NK-92 treated with Interleukin-12 subunit alpha and Interleukin-12 subunit beta, amount 100 ng/mL, for 24 hours (cell line): ENCODE measurements at regions not wholly inside any gene's neighbourhood (a gene's known extent, or its start where the extent isn't known, plus 50 kb on each side); places are given as distances from the start of the nearest gene placed in this dataset.
"Not testable (repeated sequence)": the region's sequence is repeated elsewhere in the genome, so short reads cannot be mapped to it uniquely, and the experiment has no call there.

Source experiments
- DNase-seq: peaks from one replicate; lab custom pipeline; 2025; lab: John Stamatoyannopoulos, UW

DNA sequence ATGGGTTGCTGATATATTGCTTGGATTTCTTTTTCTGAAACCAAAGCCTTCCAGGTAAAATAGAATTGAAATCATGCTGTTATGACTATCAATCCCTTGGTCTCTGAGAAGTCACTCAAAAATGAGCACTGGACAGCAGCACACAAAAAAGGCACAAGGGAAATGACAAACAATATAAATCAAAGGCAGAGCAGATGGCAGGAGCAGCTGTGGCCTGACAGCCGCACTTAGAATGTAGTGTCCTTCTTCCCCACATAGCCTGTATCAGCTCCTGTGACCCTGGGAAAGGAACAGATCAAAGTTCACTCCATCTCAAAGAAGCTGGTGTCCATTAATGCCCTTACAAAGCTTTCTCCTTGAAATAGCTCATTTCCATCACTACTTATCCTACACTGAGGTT, 326.7 kb downstream of the SUCLG1 start:
- no peak for DNase-seq

DNA sequence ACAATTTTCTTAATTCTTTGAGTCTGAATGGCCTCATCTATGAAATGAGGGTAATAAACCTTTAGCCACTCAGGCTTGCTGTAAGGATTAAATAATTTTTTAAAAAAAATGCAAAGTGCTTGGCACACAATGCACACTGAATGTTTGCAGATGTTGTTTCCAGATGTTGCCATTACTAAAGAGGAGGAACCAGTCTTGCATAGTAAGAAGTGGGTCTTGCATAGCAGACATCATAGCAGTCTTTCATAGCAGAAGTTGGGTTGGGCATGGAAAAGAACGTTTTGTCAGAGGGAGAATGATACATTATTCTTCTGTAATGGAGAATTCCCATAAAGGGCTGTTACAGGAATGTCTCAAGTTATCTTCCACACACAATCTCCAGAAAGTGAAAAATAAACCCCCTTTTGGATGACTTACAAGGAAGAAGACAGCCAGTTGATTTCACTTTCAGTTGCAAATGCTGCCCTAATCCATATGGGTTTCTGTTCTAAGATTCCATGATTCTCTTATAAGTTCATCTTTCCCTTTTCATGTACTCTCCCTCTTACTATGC, 327.7 kb downstream of the SUCLG1 start:
- DNase-seq, result no peak

DNA sequence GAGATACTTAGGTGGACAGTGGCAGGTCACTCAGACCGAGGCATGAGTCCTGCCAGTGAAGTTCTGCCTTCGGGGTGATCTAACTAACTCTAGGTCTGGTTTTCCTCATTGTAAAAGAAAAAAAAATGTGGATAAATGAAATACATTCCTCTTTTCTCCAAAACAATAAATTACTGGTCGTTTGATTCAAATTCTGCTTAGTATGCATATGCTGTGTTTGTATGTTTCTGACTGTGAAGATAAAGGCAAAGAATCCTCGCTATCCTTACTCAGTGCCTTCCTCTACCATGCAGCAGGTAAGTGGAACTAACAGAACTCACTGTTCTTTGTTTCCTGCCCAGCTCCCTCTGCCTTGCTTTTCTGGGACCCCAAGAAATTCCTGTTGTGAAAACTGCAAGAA, 330.1 kb downstream of the SUCLG1 start:
- no peak for DNase-seq

GRCh38 chr2:84127812-84128211, 331.3 kb downstream of the SUCLG1 start:
- DNase-seq, result not testable (repeated sequence)

- no peak for DNase-seq
Observed at GRCh38 chr2:84126530-84126929, 332.6 kb downstream of the SUCLG1 start.

DNA sequence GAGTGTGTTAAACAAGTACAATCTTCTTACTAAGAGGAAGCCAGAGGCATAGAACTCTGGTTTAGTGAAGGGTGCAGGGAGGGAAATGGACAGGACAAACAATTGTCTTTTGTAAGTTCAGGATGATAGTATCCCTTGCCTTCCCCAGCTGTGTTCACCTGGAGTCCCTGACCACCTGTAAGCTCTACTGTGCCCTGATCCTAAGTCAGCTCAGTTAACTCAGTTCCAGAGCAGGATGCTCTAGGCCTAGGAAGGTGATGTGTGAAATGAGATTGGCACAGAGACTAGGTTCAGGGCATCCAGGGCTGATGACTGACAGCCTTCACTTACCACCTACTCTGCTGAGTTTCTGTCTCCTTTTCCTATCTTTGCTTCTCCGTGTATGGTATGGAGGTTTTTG, 333.0 kb downstream of the SUCLG1 start:
- DNase-seq, result no peak

DNA sequence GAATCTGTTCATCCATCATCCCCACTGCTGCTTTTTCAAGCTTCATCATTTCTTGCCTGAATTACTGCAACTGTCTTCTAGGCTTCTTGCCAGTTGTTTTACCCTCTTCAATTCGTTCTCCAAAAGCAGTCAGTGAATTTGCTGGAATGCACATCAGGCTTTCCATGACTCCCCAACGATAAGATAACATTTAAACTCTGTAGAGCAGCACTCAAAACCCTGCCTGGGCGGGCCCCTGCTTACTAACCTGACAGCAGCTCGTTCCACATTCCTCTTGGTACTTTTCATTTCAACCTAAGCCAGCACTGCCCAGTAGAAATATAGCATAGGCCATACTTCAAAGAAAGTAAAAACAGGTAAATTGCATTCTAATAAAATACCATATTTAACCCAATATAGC, 342.9 kb downstream of the SUCLG1 start:
- DNase-seq, result no peak

GRCh38 chr2:84115173-84115857, 343.8 kb downstream of the SUCLG1 start:
- DNase-seq, result no peak

DNA sequence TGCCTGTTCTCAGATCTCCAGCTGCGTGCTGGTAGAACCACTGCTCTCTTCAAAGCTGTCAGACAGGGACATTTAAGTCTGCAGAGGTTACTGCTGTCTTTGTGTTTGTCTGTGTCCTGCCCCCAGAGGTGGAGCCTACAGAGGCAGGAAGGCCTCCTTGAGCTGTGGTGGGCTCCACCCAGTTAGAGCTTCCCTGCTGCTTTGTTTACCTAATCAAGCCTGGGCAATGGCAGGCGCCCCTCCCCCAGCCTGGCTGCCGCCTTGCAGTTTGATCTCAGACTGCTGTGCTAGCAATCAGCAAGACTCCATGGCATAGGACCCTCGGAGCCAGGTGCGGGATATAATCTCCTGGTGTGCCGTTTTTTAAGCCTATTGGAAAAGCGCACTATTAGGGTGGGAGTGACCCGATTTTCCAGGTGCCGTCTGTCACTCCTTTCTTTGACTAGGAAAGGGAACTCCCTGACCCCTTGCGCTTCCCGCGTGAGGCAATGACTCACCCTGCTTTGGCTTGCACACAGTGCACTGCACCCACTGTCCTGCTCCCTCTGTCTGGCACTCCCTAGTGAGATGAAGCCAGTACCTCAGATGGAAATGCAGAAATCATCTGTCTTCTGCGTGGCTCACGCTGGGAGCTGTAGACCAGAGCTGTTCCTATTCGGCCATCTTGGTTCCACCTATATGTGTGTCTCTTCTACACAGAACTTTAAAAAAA, 355.1 kb downstream of the SUCLG1 start:
- not testable (repeated sequence) for DNase-seq

DNA sequence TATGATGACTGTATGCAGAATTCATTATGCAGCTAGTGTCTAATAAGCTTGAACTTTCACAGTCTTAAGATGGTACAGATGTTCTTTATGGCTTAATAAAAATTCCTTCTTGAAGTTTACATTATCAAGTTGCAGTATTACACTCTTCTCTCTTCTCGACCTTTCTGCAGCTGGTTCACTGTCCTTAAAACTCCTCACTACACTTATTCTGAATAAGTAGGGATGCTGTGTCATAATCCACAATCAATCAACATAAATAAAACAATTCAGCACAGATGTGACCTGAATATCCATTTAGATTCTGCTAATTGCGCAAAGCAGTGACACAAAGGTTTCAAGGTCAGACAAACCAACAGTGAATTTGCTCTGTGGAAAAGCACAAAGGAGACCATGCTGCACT, 356.8 kb downstream of the SUCLG1 start:
- no peak for DNase-seq

- DNase-seq, result no peak
Observed at GRCh38 chr2:84088656-84089055, 370.4 kb downstream of the SUCLG1 start.

DNA sequence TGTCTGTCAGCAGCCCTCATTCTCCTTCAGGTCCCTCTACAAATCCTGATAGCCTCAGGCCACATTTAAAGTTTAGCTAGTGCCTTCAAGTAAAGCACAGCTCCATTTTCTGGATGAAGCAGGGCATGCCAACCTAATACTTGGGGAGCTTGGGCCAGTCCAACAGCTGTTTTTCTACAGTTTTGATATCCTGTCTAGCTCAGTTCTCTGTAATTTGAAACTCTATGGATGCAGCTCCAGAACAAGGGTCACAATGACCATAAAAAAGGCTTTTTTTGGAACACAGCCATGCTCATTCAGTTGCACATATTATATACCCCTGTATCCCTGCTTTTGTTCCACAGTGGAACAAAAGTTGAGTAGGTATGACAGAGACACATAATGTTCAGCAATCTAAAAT, 373.5 kb downstream of the SUCLG1 start:
- DNase-seq, result no peak

DNA sequence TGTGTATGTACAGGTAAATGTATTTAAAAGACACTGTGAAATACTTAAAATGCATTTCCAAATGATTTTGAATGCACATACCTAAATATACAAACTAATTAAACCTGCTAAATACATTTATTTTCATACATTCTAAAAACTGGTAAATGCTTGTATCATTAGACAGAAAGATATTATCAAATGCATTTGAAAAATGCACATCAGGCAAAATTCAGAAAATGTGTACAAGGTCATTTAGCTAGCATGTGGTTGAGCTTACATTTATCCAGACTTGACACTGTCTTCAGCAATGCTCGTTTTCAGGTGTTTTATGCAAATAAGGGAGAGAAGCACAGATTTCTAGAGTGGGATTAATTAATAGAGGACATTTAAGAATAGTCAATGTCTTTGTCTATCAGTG, 374.2 kb downstream of the SUCLG1 start:
- DNase-seq, result no peak

- no peak for DNase-seq
Observed at GRCh38 chr2:84083984-84084383, 375.1 kb downstream of the SUCLG1 start.

DNA sequence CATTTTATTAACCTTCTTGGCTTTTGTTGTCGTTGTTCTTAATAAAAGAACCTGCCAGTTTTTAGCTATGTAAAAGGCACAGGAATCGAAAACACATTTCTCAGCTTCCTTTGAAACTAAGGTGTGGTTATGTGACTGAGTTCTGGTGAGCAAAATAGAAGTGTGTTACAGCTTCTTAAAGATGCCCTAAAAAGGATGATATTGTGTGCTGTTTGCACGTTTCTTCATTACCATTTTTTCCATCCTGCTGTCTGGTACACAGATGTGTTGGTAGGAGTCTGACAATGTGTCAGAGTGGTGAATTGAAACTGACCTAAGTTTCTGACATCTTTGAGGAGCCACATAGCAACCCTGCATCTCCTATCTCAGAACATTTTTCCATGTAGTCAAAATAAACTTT, 380.6 kb downstream of the SUCLG1 start:
- DNase-seq, result no peak

DNA sequence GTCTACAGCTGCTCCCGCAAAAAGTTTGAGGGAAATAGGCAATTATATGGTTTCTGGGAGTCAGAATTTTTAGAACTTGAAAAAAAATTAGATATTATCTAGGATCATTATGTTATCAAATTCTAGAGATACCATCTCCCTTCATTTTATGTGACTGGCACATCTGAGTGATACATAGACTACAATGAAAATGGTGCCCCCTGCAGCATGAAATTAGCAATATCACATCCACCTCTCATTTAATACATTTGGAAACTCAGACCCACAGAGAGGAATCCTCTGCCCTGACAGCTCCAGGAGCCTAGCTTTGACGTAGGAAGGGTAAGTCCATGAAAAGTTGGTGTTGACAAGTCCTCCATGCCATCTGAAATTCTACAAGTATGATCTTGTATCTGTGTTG, 381.6 kb downstream of the SUCLG1 start:
- no peak for DNase-seq

DNA sequence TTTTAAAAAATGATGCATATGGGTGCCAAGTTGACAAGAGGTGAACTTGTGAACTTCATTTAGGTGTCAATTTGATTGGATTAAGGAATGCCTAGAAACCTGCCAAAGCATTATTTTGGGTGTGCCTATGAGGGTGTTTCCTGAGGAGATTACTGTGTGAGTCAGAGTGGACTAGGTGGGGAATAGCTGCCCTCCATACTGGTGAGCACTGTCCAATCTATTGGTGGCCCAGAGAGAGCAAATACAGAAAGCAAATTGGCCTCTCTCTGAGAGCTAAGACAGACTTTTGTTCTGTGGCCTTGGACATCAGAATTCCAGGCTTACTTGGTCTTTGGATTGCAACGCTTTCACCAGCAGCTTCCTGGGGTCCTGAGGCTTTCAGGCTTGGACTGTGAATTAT, 388.0 kb downstream of the SUCLG1 start:
- DNase-seq, result no peak

GRCh38 chr2:84065857-84066256, 393.2 kb downstream of the SUCLG1 start:
- no peak for DNase-seq

- DNase-seq, result no peak
Observed at GRCh38 chr2:84057917-84058560, 401.0 kb downstream of the SUCLG1 start.

DNA sequence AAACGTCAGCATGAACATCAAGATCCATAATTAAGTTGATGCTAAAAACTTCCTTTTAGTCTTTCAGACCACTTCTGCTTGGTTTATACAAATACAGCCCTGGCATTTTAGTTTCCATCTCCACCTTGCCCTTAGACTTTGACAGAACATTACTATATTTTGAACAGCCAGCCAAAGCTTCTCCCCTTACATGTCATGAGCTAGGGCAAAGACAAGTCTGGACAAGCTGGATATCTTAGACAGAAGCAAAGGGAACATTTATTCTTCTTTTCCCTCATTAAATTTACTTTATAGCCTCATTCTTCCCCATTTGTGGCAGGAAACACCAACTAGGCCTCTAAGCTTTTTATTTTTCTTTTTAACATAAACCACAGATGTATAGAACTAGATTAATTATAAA, 403.3 kb downstream of the SUCLG1 start:
- DNase-seq, result no peak

DNA sequence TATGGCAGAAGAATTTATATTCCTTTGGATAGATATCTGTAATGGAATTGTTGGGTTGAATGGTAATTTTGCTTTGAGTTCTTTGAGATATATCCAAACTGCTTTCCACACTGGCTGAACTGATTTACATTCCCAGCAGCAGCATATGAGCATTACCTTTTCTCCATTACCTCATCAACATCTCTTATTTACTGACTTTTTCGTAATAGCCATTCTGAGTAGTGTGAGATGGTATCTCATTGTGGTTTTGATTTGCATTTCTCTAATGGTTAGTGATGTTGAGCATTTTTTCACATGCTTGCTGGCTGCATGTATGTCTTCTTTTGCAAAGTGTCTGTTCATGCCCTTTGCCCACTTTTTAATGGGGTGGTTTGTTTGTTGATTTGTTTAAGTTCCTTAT, 404.5 kb downstream of the SUCLG1 start:
- DNase-seq, result not testable (repeated sequence)

- no peak for DNase-seq
Observed at GRCh38 chr2:84052913-84053312, 406.2 kb downstream of the SUCLG1 start.

DNA sequence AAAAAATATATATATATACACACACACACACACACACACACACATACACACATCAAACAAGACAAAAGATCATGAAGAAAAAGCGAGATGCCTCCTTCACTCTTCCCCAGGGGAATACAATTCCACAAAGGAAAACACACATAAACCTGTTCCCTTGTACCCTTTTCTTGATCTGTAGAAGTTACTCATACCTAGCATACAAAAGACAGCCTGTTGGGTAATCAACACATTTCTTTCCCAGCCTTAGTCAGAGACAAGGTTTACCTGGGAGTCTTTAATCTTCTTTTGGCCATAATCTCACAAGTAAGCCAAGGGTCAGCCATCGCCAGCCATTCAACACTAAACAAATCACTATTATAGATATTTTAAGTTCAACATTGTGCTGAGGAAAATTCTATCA, 407.0 kb downstream of the SUCLG1 start:
- DNase-seq, result no peak
